ENCODE measurements at regions not wholly inside any gene's neighbourhood (a gene's known extent, or its start where the extent isn't known, plus 50 kb on each side); places are given as distances from the start of the nearest gene placed in this dataset.

DNA sequence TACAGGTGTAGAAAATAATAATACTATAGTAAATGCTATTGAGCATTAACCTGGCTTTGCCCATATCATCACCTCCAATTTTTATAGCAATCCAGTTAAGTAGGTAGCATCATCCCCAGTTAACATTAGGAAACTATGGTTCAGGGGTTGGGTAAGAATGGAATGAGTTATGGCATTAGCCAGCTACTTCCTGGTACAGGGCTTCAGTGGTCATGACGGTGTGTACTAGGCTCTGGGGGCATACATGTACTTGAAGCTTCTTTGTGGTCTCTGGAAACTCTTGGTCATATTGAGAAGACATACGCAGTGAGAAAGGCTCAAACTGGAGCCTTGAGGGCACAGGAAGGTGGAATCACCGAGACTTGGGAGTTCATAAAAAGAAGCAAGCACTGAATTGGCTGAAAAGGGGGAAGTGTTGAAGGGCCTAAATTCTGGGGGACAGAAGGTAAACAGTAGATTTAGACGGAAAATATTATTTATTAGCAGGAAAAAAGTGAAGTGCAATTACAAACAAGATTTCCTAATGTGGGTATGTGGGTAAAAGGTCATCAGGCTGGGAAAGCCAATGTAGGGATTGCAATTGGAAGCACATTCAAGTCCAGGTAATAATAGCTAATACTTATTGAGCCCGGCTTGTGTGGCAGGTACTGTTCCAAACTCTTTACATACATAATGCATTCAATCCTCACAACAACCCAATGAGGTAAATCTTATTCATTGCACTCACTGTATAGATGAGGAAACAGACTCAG lies 114.2 kb upstream of the ATP1A1 start:
- H3K36me3 ChIP-seq (ENCODE audit: insufficient read depth): no peaks in the 10 kb centered on the region
- peaks cover 93% of the 10 kb centered on the region for H3K4me1 ChIP-seq (ENCODE audit: low read depth, poor library complexity, severe bottlenecking)
- H4K20me1 ChIP-seq (ENCODE audit: insufficient read depth): no peaks in the 10 kb centered on the region
- no peak overlapping the region for H3K4me3 ChIP-seq (IDR thresholded peaks at IDR 0.05; ENCODE audit: insufficient read depth, low read depth, low read length)
- H3K27ac ChIP-seq: peak overlapping the region; percentile 97
- H3K4me2 ChIP-seq: peak overlapping the region; percentile 44
- no peaks in the 10 kb centered on the region for H3K27me3 ChIP-seq (ENCODE audit: insufficient read depth, low read depth)
- no peaks in the 10 kb centered on the region for H3K79me2 ChIP-seq (ENCODE audit: insufficient read depth, low read depth)
- no peak for TF ChIP-seq CTCF (conservative IDR thresholded peaks at IDR 0.05; ENCODE audit: low read depth, low read length)
- no peak overlapping the region for H2AFZ ChIP-seq (ENCODE audit: low read depth)
- 0 out of 2 replicates have a peak overlapping the region, but pooled peaks have one; percentile 8 for H3K9ac ChIP-seq

- TF ChIP-seq CTCF (conservative IDR thresholded peaks at IDR 0.05; ENCODE audit: low read depth, low read length): no peak
- no peaks in the 10 kb centered on the region for H3K36me3 ChIP-seq (ENCODE audit: insufficient read depth)
- no peaks in the 10 kb centered on the region for H4K20me1 ChIP-seq (ENCODE audit: insufficient read depth)
- H3K4me2 ChIP-seq: peak overlapping the region; percentile 44
- no peak overlapping the region; the same call in 1 of the 2 replicates for H2AFZ ChIP-seq (ENCODE audit: low read depth)
- H3K4me1 ChIP-seq (ENCODE audit: low read depth, poor library complexity, severe bottlenecking): peaks cover 87% of the 10 kb centered on the region
- no peaks in the 10 kb centered on the region for H3K27me3 ChIP-seq (ENCODE audit: insufficient read depth, low read depth)
- H3K27ac ChIP-seq: peak overlapping the region; percentile 97
- H3K4me3 ChIP-seq (IDR thresholded peaks at IDR 0.05; ENCODE audit: insufficient read depth, low read depth, low read length): no peak overlapping the region
- H3K79me2 ChIP-seq (ENCODE audit: insufficient read depth, low read depth): no peaks in the 10 kb centered on the region
- H3K9ac ChIP-seq: no peak overlapping the region
Observed at GRCh38 chr1:116259663-116260062, 113.4 kb upstream of the ATP1A1 start.

- Histone ChIP-seq H3K4me1 (ENCODE audit: low read depth, poor library complexity, severe bottlenecking) (peaks cover 87% of the 10 kb centered on the region), H2AFZ (ENCODE audit: low read depth) (no peak overlapping the region; the same call in 1 of the 2 replicates), H3K4me2 (peak overlapping the region; percentile 44), H3K36me3 (ENCODE audit: insufficient read depth) (no peaks in the 10 kb centered on the region), H3K4me3 (IDR thresholded peaks at IDR 0.05; ENCODE audit: insufficient read depth, low read depth, low read length) (no peak overlapping the region), H3K9ac (no peak overlapping the region), H3K27me3 (ENCODE audit: insufficient read depth, low read depth) (no peaks in the 10 kb centered on the region), H3K27ac (peak overlapping the region; percentile 97), H3K79me2 (ENCODE audit: insufficient read depth, low read depth) (no peaks in the 10 kb centered on the region), H4K20me1 (ENCODE audit: insufficient read depth) (no peaks in the 10 kb centered on the region)
- no peak for TF ChIP-seq CTCF (conservative IDR thresholded peaks at IDR 0.05; ENCODE audit: low read depth, low read length)
Observed at GRCh38 chr1:116260115-116260514, 112.9 kb upstream of the ATP1A1 start.

DNA sequence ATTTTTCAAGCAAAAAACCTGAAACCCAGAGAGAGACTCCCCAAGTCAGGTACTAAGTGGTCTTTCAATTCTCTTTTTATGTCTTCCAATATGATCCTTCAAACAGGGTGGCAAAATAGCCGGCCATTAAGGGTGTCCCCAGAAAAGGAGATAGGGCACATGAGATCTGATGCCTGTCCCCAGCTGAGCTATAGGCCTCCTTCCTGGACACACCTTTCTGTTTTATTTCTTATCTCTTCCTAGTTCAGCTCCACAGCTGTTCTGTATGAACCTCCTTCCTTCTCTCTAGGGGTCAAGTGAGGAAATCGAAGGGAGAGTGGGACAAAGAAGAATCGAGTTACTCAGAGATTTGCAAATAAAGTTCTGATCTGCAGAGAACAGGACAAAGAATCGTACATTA lies 112.4 kb upstream of the ATP1A1 start:
- Histone ChIP-seq H3K9ac (no peak overlapping the region), H4K20me1 (ENCODE audit: insufficient read depth) (no peaks in the 10 kb centered on the region), H3K27me3 (ENCODE audit: insufficient read depth, low read depth) (no peaks in the 10 kb centered on the region), H2AFZ (ENCODE audit: low read depth) (no peak overlapping the region), H3K79me2 (ENCODE audit: insufficient read depth, low read depth) (no peaks in the 10 kb centered on the region), H3K4me3 (IDR thresholded peaks at IDR 0.05; ENCODE audit: insufficient read depth, low read depth, low read length) (no peak overlapping the region), H3K4me2 (peak overlapping the region; percentile 44; the same call in 1 of the 2 replicates), H3K4me1 (ENCODE audit: low read depth, poor library complexity, severe bottlenecking) (peaks cover 87% of the 10 kb centered on the region), H3K27ac (peak overlapping the region; percentile 97), H3K36me3 (ENCODE audit: insufficient read depth) (no peaks in the 10 kb centered on the region)
- TF ChIP-seq CTCF (conservative IDR thresholded peaks at IDR 0.05; ENCODE audit: low read depth, low read length): no peak

Measured in KMS-11 (cell line).